ENCODE measurements at regions not wholly inside any gene's neighbourhood (a gene's known extent, or its start where the extent isn't known, plus 50 kb on each side); places are given as distances from the start of the nearest gene placed in this dataset.

GRCh38 chr6:98516206-98516605 lies 318.2 kb upstream of the POU3F2 start:
- no peak overlapping the region for H3K4me3 ChIP-seq (ENCODE audit: extremely low read depth in 1 of 4, insufficient read depth in 2 of 4, low read depth in 3 of 4, low read length in 4 of 4)
- no peak for DNase-seq (ENCODE audit: low read depth in 1 of 2, low spot score in 2 of 2)
- H3K4me2 ChIP-seq (ENCODE audit: insufficient read depth in 1 of 2, low read depth in 2 of 2, low read length in 2 of 2) = no peak overlapping the region
- no peak overlapping the region for H4K8ac ChIP-seq (ENCODE audit: extremely low read depth, insufficient read depth, low read length)
- no peak overlapping the region for H3K14ac ChIP-seq (ENCODE audit: insufficient read length)
- no peak overlapping the region for H4K91ac ChIP-seq (replicated peaks; ENCODE audit: insufficient read length, low read length)
- H2BK12ac ChIP-seq (ENCODE audit: low read depth, low read length) = no peak overlapping the region
- FAIRE-seq = no peak
- no peak overlapping the region for H4K5ac ChIP-seq (ENCODE audit: insufficient read length, low read depth, low read length)
- H3K4ac ChIP-seq (replicated peaks; ENCODE audit: insufficient read length, low read depth, low read length) = no peak overlapping the region
- no peaks in the 10 kb centered on the region for H3K9me3 ChIP-seq (ENCODE audit: insufficient read depth in 2 of 2, low read depth in 1 of 2, low read length in 1 of 2)
- no peak overlapping the region for H2BK20ac ChIP-seq (ENCODE audit: low read length)
- no peak overlapping the region for H3K23ac ChIP-seq (ENCODE audit: insufficient read length)
- H3K23me2 ChIP-seq (ENCODE audit: low read depth, low read length) = no peaks in the 10 kb centered on the region
- CTCF ChIA-PET (ENCODE audit: partially characterized antibody) = interaction anchor here (0.9 to 1.0 kb wide), 2 partner anchors 219 to 794 kb away, joined by 3 to 5 read pairs; no protein-coding TSS in a partner anchor
- H2AK5ac ChIP-seq (ENCODE audit: low read depth, low read length) = no peak overlapping the region
- H3K36me3 ChIP-seq (ENCODE audit: control insufficient read depth in 2 of 4, insufficient read depth in 4 of 4, low read length in 3 of 4) = no peaks in the 10 kb centered on the region
- no peak overlapping the region for H2AFZ ChIP-seq (ENCODE audit: low read length)
- H3K56ac ChIP-seq (replicated peaks; ENCODE audit: insufficient read length, low read depth, low read length) = no peak overlapping the region
- H2BK5ac ChIP-seq (ENCODE audit: low read depth, low read length) = no peak overlapping the region
- no peaks in the 10 kb centered on the region for H3K4me1 ChIP-seq (replicated peaks in 1 of 4; ENCODE audit: control insufficient read depth in 3 of 4, insufficient read depth in 4 of 4, low read length in 3 of 4)
- H3K9ac ChIP-seq (replicated peaks in 1 of 4; ENCODE audit: extremely low read depth in 1 of 4, low read depth in 3 of 4, low read length in 3 of 4) = no peak overlapping the region
- no peak overlapping the region for H3K18ac ChIP-seq (ENCODE audit: extremely low read depth, low read length)
- H3K27me3 ChIP-seq (replicated peaks in 1 of 4; ENCODE audit: control insufficient read depth in 3 of 4, extremely low read depth in 1 of 4, insufficient read depth in 3 of 4, low read length in 3 of 4) = no peaks in the 10 kb centered on the region; a peak in 1 of 7 replicates
- H3K79me1 ChIP-seq (ENCODE audit: low read depth, low read length) = no peaks in the 10 kb centered on the region
- no peak overlapping the region for H3K27ac ChIP-seq (ENCODE audit: low read depth, low read length)
- H3K79me2 ChIP-seq (ENCODE audit: control insufficient read depth in 1 of 2, insufficient read depth in 2 of 2, low read length in 2 of 2) = no peaks in the 10 kb centered on the region
- POLR2A ChIA-PET (ENCODE audit: partially characterized antibody) = no interaction called here
- no peak for TF ChIP-seq POU5F1 (IDR thresholded peaks at IDR 0.05; ENCODE audit: low read depth, low read length)
- TF ChIP-seq SP2 (IDR thresholded peaks at IDR 0.05; ENCODE audit: low read length) = no peak
- no peak for TF ChIP-seq JUN (IDR thresholded peaks at IDR 0.05; ENCODE audit: low read depth, low read length)
- TF ChIP-seq BRCA1 (IDR thresholded peaks at IDR 0.05; ENCODE audit: low read depth, low read length) = no peak
- no peak for TF ChIP-seq HDAC6 (IDR thresholded peaks at IDR 0.05; ENCODE audit: low read depth, low read length)
- no peak for TF ChIP-seq EZH2 (IDR thresholded peaks at IDR 0.05; ENCODE audit: low read depth, low read length, severe bottlenecking)
- TF ChIP-seq RXRA (IDR thresholded peaks at IDR 0.05; ENCODE audit: insufficient read depth, low read depth, low read length) = no peak
- H2BK15ac ChIP-seq (ENCODE audit: low read length) = no peak overlapping the region
- H4K20me1 ChIP-seq (replicated peaks in 1 of 2; ENCODE audit: control insufficient read depth in 1 of 2, insufficient read depth in 2 of 2, low read length in 2 of 2) = no peaks in the 10 kb centered on the region
- H2BK120ac ChIP-seq (replicated peaks; ENCODE audit: low read depth, low read length) = no peak overlapping the region
- WGBS, 2 experiments (ENCODE audit: extremely low coverage in 1 of 2, insufficient coverage in 1 of 2, insufficient read length in 1 of 2, insufficient replicate concordance in 2 of 2, low coverage in 1 of 2, low lambda C conversion rate in 2 of 2, missing lambda C conversion rate in 1 of 2) = 93% methylated on average over 2 of the region's 2 CpGs; no CpG with 5 or more reads in 1 of the 2 experiments
